Activated CD8-positive, alpha-beta memory T cell treated with anti-CD3 and anti-CD28 coated beads, Interleukin-2, amount 10 ng/mL, durations not matched to agents 7 days and 5 days (primary cell): ENCODE measurements at regions not wholly inside any gene's neighbourhood (a gene's known extent, or its start where the extent isn't known, plus 50 kb on each side); places are given as distances from the start of the nearest gene placed in this dataset.
"Not testable (repeated sequence)": the region's sequence is repeated elsewhere in the genome, so short reads cannot be mapped to it uniquely, and the experiment has no call there.

Experiments
- ATAC-seq: fragments of 150-1000 bp; cut with Tn5 transposase; one replicate; pipeline ENCODE4 v1.10.0; 2021; ENCODE audit warnings: moderate library complexity
- CTCF ChIA-PET: fragments of 350-600 bp; sonication (Branson Sonifier 250); formaldehyde crosslinking; loops from one replicate; lab custom pipeline; 2021; ENCODE audit warnings: antibody characterized with exemption; lab: Charles Lee
- DNase-seq: peaks from one replicate; pipeline ENCODE4 v3.0.0-alpha.2; 2020
- H3K27ac Mint-ChIP-seq: one replicate; pipeline ENCODE4 v1.8.0; 2021; ENCODE audit warnings: mild to moderate bottlenecking, mixed read lengths
- H3K27me3 Mint-ChIP-seq: one replicate; pipeline ENCODE4 v1.8.0; 2021; ENCODE audit warnings: mixed read lengths
- H3K36me3 Mint-ChIP-seq: one replicate; pipeline ENCODE4 v1.8.0; 2021; ENCODE audit warnings: mild to moderate bottlenecking, mixed read lengths
- H3K4me1 Mint-ChIP-seq: one replicate; pipeline ENCODE4 v1.8.0; 2021; ENCODE audit warnings: mixed read lengths
- H3K4me3 Mint-ChIP-seq: one replicate; pipeline ENCODE4 v1.8.0; 2021; ENCODE audit warnings: mild to moderate bottlenecking, moderate library complexity, mixed read lengths
- H3K9me3 Mint-ChIP-seq: one replicate; pipeline ENCODE4 v1.8.0; 2022; ENCODE audit warnings: low read depth, mixed read lengths

GRCh38 chr9:80784647-80785046 lies 904.7 kb downstream of the TLE1 start:
- DNase-seq (no peak), ATAC-seq (no peak)
- Mint-ChIP-seq H3K27me3 (no peaks in the 10 kb centered on the region), H3K4me3 (no peak overlapping the region), H3K4me1 (no peaks in the 10 kb centered on the region), H3K36me3 (no peaks in the 10 kb centered on the region), H3K9me3 (peaks cover 7% of the 10 kb centered on the region), H3K27ac (no peak overlapping the region)
- CTCF ChIA-PET, result no interaction called here

- no peak for ATAC-seq
- no peak overlapping the region for H3K4me3 Mint-ChIP-seq
- no peak overlapping the region for H3K27ac Mint-ChIP-seq
- H3K4me1 Mint-ChIP-seq, result no peaks in the 10 kb centered on the region
- H3K27me3 Mint-ChIP-seq, result no peaks in the 10 kb centered on the region
- no peaks in the 10 kb centered on the region for H3K36me3 Mint-ChIP-seq
- CTCF ChIA-PET, result no interaction called here
- peaks cover 9% of the 10 kb centered on the region for H3K9me3 Mint-ChIP-seq
- no peak for DNase-seq
These were observed 913.4 kb downstream of the TLE1 start for GRCh38 chr9:80775971-80776370.

- no peak overlapping the region for H3K4me3 Mint-ChIP-seq
- no peak overlapping the region for H3K27ac Mint-ChIP-seq
- peaks cover 9% of the 10 kb centered on the region for H3K9me3 Mint-ChIP-seq
- CTCF ChIA-PET, result no interaction called here
- DNase-seq (no peak), ATAC-seq (no peak)
- H3K4me1 Mint-ChIP-seq, result no peaks in the 10 kb centered on the region
- H3K36me3 Mint-ChIP-seq, result no peaks in the 10 kb centered on the region
- H3K27me3 Mint-ChIP-seq, result no peaks in the 10 kb centered on the region
These were observed 913.8 kb downstream of the TLE1 start for GRCh38 chr9:80775530-80775929.

GRCh38 chr9:80771555-80772347 lies 917.6 kb downstream of the TLE1 start:
- DNase-seq, result no peak
- Mint-ChIP-seq H3K4me1 (no peaks in the 10 kb centered on the region), H3K9me3 (peaks cover 6% of the 10 kb centered on the region), H3K4me3 (no peak overlapping the region), H3K36me3 (no peaks in the 10 kb centered on the region), H3K27ac (no peak overlapping the region), H3K27me3 (no peaks in the 10 kb centered on the region)
- CTCF ChIA-PET, result no interaction called here
- ATAC-seq, result no peak

- Mint-ChIP-seq H3K9me3 (peaks cover 4% of the 10 kb centered on the region), H3K27ac (no peak overlapping the region), H3K36me3 (no peaks in the 10 kb centered on the region), H3K4me1 (no peaks in the 10 kb centered on the region), H3K4me3 (no peak overlapping the region), H3K27me3 (no peaks in the 10 kb centered on the region)
- CTCF ChIA-PET, result no interaction called here
- no peak for ATAC-seq
- DNase-seq, result no peak
These were observed 925.8 kb downstream of the TLE1 start for GRCh38 chr9:80763536-80763935.

GRCh38 chr9:80755586-80755985 lies 933.8 kb downstream of the TLE1 start:
- CTCF ChIA-PET, result no interaction called here
- H3K36me3 Mint-ChIP-seq, result no peaks in the 10 kb centered on the region
- no peak overlapping the region for H3K27ac Mint-ChIP-seq
- no peak for DNase-seq
- H3K4me3 Mint-ChIP-seq, result no peak overlapping the region
- no peaks in the 10 kb centered on the region for H3K4me1 Mint-ChIP-seq
- peaks cover 7% of the 10 kb centered on the region for H3K9me3 Mint-ChIP-seq
- H3K27me3 Mint-ChIP-seq, result no peaks in the 10 kb centered on the region
- no peak for ATAC-seq

- H3K9me3 Mint-ChIP-seq, H3K4me1 Mint-ChIP-seq, H3K27me3 Mint-ChIP-seq, CTCF ChIA-PET, H3K4me3 Mint-ChIP-seq, H3K27ac Mint-ChIP-seq, DNase-seq, H3K36me3 Mint-ChIP-seq, ATAC-seq: not testable (repeated sequence)
These were observed 942.3 kb downstream of the TLE1 start for GRCh38 chr9:80747056-80747455.

- CTCF ChIA-PET, result no interaction called here
- Mint-ChIP-seq H3K36me3 (no peaks in the 10 kb centered on the region), H3K9me3 (no peaks in the 10 kb centered on the region), H3K27ac (no peak overlapping the region), H3K27me3 (no peaks in the 10 kb centered on the region), H3K4me3 (no peak overlapping the region), H3K4me1 (no peaks in the 10 kb centered on the region)
- ATAC-seq (no peak), DNase-seq (no peak)
These were observed 956.8 kb downstream of the TLE1 start for GRCh38 chr9:80732506-80732905.

- ATAC-seq (no peak), DNase-seq (no peak)
- no peak overlapping the region for H3K27ac Mint-ChIP-seq
- CTCF ChIA-PET, result no interaction called here
- peaks cover 19% of the 10 kb centered on the region for H3K9me3 Mint-ChIP-seq
- no peaks in the 10 kb centered on the region for H3K36me3 Mint-ChIP-seq
- H3K4me3 Mint-ChIP-seq, result no peak overlapping the region
- H3K27me3 Mint-ChIP-seq, result no peaks in the 10 kb centered on the region
- H3K4me1 Mint-ChIP-seq, result no peaks in the 10 kb centered on the region
These were observed 968.8 kb downstream of the TLE1 start for GRCh38 chr9:80720579-80720978.

- ATAC-seq (no peak), DNase-seq (no peak)
- Mint-ChIP-seq H3K36me3 (no peaks in the 10 kb centered on the region), H3K4me1 (no peaks in the 10 kb centered on the region), H3K9me3 (peaks cover 23% of the 10 kb centered on the region), H3K27me3 (no peaks in the 10 kb centered on the region), H3K4me3 (no peak overlapping the region), H3K27ac (no peak overlapping the region)
- CTCF ChIA-PET, result no interaction called here
These were observed 982.2 kb downstream of the TLE1 start for GRCh38 chr9:80707120-80707519.

- Mint-ChIP-seq H3K27me3 (no peaks in the 10 kb centered on the region), H3K4me1 (no peaks in the 10 kb centered on the region), H3K27ac (no peak overlapping the region), H3K36me3 (no peaks in the 10 kb centered on the region), H3K9me3 (peaks cover 8% of the 10 kb centered on the region), H3K4me3 (no peak overlapping the region)
- ATAC-seq, result no peak
- no peak for DNase-seq
- CTCF ChIA-PET, result no interaction called here
These were observed 988.3 kb downstream of the TLE1 start for GRCh38 chr9:80701061-80701460.

- H3K27ac Mint-ChIP-seq, result no peak overlapping the region
- no peak overlapping the region for H3K4me3 Mint-ChIP-seq
- no peaks in the 10 kb centered on the region for H3K36me3 Mint-ChIP-seq
- H3K4me1 Mint-ChIP-seq, result no peaks in the 10 kb centered on the region
- H3K27me3 Mint-ChIP-seq, result no peaks in the 10 kb centered on the region
- ATAC-seq (no peak), DNase-seq (no peak)
- CTCF ChIA-PET, result no interaction called here
- H3K9me3 Mint-ChIP-seq, result peaks cover 7% of the 10 kb centered on the region
These were observed 989.8 kb downstream of the TLE1 start for GRCh38 chr9:80699511-80699998.

GRCh38 chr9:80698725-80699410 lies 990.5 kb downstream of the TLE1 start:
- CTCF ChIA-PET, result no interaction called here
- H3K9me3 Mint-ChIP-seq, result peaks cover 10% of the 10 kb centered on the region
- ATAC-seq (no peak), DNase-seq (no peak)
- no peak overlapping the region for H3K27ac Mint-ChIP-seq
- no peaks in the 10 kb centered on the region for H3K36me3 Mint-ChIP-seq
- no peak overlapping the region for H3K4me3 Mint-ChIP-seq
- no peaks in the 10 kb centered on the region for H3K4me1 Mint-ChIP-seq
- no peaks in the 10 kb centered on the region for H3K27me3 Mint-ChIP-seq

- no peak for ATAC-seq
- no peaks in the 10 kb centered on the region for H3K27me3 Mint-ChIP-seq
- no peak overlapping the region for H3K27ac Mint-ChIP-seq
- H3K4me1 Mint-ChIP-seq, result no peaks in the 10 kb centered on the region
- CTCF ChIA-PET, result no interaction called here
- no peak overlapping the region for H3K4me3 Mint-ChIP-seq
- peaks cover 20% of the 10 kb centered on the region for H3K9me3 Mint-ChIP-seq
- H3K36me3 Mint-ChIP-seq, result no peaks in the 10 kb centered on the region
- DNase-seq, result no peak
These were observed 996.6 kb downstream of the TLE1 start for GRCh38 chr9:80692751-80693150.
